GM12874 (cell line): ENCODE measurements at regions not wholly inside any gene's neighbourhood (a gene's known extent, or its start where the extent isn't known, plus 50 kb on each side); places are given as distances from the start of the nearest gene placed in this dataset.

Experiments
- TF ChIP-seq, protein P1 (sequence below): IDR thresholded peaks from 2 replicates; pipeline ENCODE4 v1.5.1; 2011; ENCODE audit warnings: low read depth, mild to moderate bottlenecking, control low read depth, low read length, moderate library complexity; ENCODE audit not compliant: insufficient read depth

DNA sequence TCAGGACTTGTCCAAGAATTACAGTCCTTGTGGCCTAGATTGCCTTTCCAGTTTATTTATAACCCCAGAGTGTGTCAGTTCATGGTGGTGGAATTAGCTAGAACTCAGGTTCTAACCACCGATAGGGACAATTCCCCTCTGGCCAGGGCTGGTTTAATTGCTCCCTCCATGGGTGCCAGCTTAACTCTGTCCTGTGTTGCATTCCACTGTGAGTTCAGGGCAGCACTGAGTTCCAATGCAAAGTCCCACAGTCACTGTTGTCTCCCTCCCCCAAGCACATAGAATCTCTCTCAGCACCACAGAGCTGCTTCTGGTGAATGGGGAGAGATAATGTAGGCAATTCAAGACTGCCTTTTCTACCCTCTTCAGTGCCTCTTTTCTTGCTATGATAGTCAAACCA is 82.5 kb upstream of the TNFRSF21 start:
- TF ChIP-seq, protein P1, sequence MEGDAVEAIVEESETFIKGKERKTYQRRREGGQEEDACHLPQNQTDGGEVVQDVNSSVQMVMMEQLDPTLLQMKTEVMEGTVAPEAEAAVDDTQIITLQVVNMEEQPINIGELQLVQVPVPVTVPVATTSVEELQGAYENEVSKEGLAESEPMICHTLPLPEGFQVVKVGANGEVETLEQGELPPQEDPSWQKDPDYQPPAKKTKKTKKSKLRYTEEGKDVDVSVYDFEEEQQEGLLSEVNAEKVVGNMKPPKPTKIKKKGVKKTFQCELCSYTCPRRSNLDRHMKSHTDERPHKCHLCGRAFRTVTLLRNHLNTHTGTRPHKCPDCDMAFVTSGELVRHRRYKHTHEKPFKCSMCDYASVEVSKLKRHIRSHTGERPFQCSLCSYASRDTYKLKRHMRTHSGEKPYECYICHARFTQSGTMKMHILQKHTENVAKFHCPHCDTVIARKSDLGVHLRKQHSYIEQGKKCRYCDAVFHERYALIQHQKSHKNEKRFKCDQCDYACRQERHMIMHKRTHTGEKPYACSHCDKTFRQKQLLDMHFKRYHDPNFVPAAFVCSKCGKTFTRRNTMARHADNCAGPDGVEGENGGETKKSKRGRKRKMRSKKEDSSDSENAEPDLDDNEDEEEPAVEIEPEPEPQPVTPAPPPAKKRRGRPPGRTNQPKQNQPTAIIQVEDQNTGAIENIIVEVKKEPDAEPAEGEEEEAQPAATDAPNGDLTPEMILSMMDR = no peak

DNA sequence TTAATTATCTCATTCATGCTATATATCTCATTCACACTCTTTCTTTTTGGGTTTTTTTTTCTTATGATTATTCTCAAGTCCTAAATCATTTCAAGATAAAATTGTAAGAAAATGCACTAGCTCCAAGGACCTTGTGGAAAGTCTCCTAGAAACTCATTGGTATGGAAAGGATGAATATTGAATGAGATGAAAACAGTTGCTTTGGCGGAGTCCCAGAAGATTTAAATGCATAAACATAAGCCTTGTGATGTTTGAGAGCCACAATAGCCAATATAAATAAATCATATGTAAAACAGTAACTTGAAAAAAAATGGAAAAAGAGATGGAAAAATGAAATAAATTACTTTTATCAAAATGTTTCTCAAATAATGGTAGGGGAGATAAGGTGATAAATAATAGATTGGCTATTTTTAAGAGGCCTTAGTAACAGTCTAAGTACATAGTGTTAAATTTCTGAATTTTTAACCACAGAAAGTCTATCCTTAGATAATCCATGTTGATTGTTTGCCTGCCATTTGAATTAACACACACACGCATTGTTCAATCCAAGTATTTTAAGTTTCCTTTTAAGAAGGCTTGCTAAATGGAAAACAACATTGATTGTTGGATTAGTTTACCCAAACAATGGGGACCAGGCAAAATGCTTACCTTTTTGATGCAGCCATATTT is 81.1 kb upstream of the CD2AP start:
- TF ChIP-seq, protein P1 = no peak

DNA sequence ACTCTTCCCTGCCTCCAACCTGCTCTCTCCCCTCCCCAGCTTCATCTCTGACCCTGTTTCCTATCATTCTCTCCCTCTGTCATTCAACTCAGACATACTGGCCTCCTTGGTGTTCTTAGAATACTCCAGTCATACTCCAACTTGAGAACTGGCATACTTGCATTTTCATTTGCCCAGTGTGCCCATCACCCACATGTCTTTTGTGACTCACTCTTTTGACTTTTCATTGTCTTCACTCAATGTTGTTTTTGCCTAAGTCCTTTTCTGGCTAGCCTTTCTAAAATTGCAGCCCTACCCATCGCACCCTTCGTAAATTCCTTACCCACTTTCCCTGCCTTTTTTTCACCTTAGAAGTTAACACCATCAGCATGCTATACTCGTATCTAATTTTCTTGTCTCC is 77.0 kb upstream of the CD2AP start:
- TF ChIP-seq, protein P1 = no peak

DNA sequence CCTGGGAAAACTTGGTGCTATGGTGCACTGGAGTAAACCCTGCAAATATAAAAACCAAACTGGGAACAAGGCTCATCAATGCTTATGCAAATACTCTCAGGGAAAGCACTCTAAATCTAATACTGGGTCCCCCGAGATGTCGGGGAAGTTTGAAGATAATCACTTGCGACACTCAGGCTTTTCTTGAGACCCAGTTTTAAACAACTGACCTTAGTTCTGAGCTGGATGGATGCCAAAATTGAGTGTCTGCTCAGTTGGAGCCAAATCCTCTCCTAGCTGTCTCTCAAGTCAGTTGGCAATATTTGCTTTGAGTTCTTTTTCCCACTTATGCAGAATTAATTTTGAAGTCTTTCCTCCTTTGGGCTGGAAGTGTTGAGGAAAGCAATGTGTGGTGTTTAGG is 75.5 kb upstream of the CD2AP start:
- TF ChIP-seq, protein P1 = no peak

DNA sequence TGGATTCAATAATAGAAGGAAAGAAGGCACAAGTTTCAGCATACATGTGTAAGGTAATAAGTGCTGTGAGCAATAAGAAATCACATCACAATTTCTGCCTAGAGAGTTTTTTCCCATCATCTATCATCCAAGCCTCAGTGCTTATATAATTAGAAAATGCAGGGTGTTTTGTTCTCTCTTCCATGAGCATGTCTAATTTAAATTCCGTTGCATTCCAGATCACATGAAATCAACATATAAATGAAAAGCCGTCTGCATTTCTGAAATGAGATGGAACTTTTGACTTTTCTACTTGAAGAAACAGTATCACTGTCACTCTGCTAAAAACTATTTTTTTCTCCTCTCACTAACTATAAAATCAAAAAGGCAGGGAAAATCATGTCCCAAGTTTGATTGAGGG is 74.5 kb upstream of the CD2AP start:
- TF ChIP-seq, protein P1 = no peak

DNA sequence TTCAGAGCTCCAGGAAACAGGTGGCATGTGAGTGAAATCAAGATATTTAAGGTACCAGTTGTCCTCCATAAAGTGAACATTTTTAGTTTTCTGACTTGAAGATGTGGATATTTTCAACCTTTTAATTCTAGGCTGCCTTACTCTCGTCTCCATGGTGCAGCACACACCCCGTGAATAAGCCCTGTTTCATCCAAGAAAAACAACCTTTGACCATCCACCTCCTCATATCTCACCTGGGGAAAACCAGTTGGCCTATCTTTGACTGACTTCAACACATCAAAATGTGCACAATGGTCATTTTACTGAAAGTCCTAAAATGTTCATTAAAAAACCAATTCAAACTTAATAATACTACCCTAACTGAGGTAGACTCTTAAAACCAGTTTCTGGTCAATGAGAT is 73.8 kb upstream of the CD2AP start:
- TF ChIP-seq, protein P1 = no peak

DNA sequence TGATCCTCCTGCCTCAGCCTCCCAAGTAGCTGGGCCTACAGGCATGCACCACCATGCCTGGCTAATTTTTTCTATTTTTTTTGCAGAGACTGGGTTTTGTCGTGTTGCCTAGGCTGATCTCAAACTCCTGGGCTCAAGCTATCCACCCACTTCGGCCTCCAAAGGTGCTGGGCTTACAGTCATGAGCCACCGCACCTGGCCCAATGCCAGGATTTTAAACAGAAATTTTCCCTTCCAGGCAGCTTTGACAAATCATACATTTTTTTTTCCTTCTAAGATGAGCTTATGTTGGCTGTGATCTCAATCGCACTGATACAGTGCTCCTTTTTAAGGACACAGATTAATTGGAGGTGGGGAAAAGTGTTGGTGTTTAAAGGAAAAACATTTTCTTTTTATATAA is 73.2 kb upstream of the CD2AP start:
- TF ChIP-seq, protein P1 = no peak
